IMR-90 (cell line): ENCODE measurements at regions not wholly inside any gene's neighbourhood (a gene's known extent, or its start where the extent isn't known, plus 50 kb on each side); places are given as distances from the start of the nearest gene placed in this dataset.

Experiments used
- ATAC-seq: fragments of 200-7000 bp; cut with Tn5 transposase; 2 replicates; pipeline ENCODE4 v1.9.1; 2020; ENCODE audit warnings: low read depth, mild to moderate bottlenecking, moderate library complexity
- BruUV-seq: library from RNA; stranded (reverse); fragments of 400-500 nt; replicated peaks from 2 replicates; lab custom pipeline; 2021; lab: Mats Ljungman, UMichigan
- CTCF ChIA-PET: fragments of 300-600 bp; formaldehyde crosslinking; extraction: SDS; loops from one replicate; lab custom pipeline; 2021; ENCODE audit warnings: antibody characterized with exemption; lab: Yijun Ruan, JAX
- POLR2A ChIA-PET: fragments of 300-600 bp; sonication (Branson Sonifier 250); formaldehyde crosslinking; loops from one replicate; lab custom pipeline; 2022; ENCODE audit warnings: antibody characterized with exemption; ENCODE audit not compliant: unreplicated experiment; lab: Charles Lee
- DNase-seq: peaks from one replicate; pipeline ENCODE4 v3.0.0; 2013
- H2AFZ ChIP-seq: replicated peaks from 2 replicates; pipeline ENCODE3; 2013; ENCODE audit warnings: low read length, mild to moderate bottlenecking; ENCODE audit not compliant: poor library complexity
- H2AK5ac ChIP-seq: 2 replicates; pipeline ENCODE4 v1.6.1; 2013; ENCODE audit warnings: low read depth, low read length, inconsistent platforms
- H2AK9ac ChIP-seq: replicated peaks from 2 replicates; pipeline ENCODE3; 2013; ENCODE audit warnings: mild to moderate bottlenecking, low read depth, low read length, moderate library complexity; ENCODE audit not compliant: poor library complexity
- H2BK120ac ChIP-seq: 2 replicates; pipeline ENCODE4 v1.6.1; 2013; ENCODE audit warnings: low read depth, low read length, inconsistent platforms
- H2BK15ac ChIP-seq: 3 replicates; pipeline ENCODE4 v1.6.1; 2013; ENCODE audit warnings: low read depth, low read length, inconsistent platforms
- H2BK20ac ChIP-seq: 2 replicates; pipeline ENCODE4 v1.6.1; 2013; ENCODE audit warnings: low read depth, mild to moderate bottlenecking, inconsistent platforms, low read length, moderate library complexity
- H2BK5ac ChIP-seq: 2 replicates; pipeline ENCODE4 v1.6.1; 2013; ENCODE audit warnings: mild to moderate bottlenecking, low read depth, low read length, inconsistent platforms; ENCODE audit not compliant: poor library complexity, severe bottlenecking
- H3K14ac ChIP-seq: replicated peaks from 2 replicates; pipeline ENCODE4 v1.6.1; 2013; ENCODE audit warnings: low read depth, low read length, inconsistent platforms
- H3K18ac ChIP-seq: 2 replicates; pipeline ENCODE4 v1.6.1; 2013; ENCODE audit warnings: low read depth, low read length, control low read depth
- H3K23ac ChIP-seq: 2 replicates; pipeline ENCODE4 v1.6.1; 2013; ENCODE audit warnings: low read depth, low read length, inconsistent platforms
- H3K27ac ChIP-seq: 2 replicates; pipeline ENCODE4 v1.5.1; 2013; ENCODE audit warnings: mild to moderate bottlenecking, control low read depth, low read length; ENCODE audit not compliant: insufficient read depth
- H3K27me3 ChIP-seq: 2 replicates; pipeline ENCODE4 v1.6.1; 2013; ENCODE audit warnings: low read length; ENCODE audit not compliant: control insufficient read depth, insufficient read depth
- H3K36me3 ChIP-seq: 2 replicates; pipeline ENCODE4 v1.6.1; 2013; ENCODE audit warnings: low read length, mixed read lengths; ENCODE audit not compliant: control insufficient read depth, insufficient read depth
- H3K4ac ChIP-seq: 2 replicates; pipeline ENCODE4 v1.6.1; 2013; ENCODE audit warnings: low read depth, low read length, inconsistent platforms
- H3K4me1 ChIP-seq: 2 replicates; pipeline ENCODE4 v1.6.1; 2013; ENCODE audit warnings: low read length, mixed read lengths; ENCODE audit not compliant: control insufficient read depth, insufficient read depth
- H3K4me2 ChIP-seq: 2 replicates; pipeline ENCODE4 v1.6.1; 2013; ENCODE audit warnings: low read depth, mild to moderate bottlenecking, control low read depth, low read length, moderate library complexity
- H3K4me3 ChIP-seq: 2 replicates; pipeline ENCODE4 v1.5.1; 2013; ENCODE audit warnings: low read depth, mild to moderate bottlenecking, control low read depth, low read length, moderate library complexity; ENCODE audit not compliant: insufficient read depth
- H3K56ac ChIP-seq: 2 replicates; pipeline ENCODE4 v1.6.1; 2013; ENCODE audit warnings: low read length, inconsistent platforms; ENCODE audit not compliant: insufficient read depth; ENCODE audit errors: extremely low read depth
- H3K79me1 ChIP-seq, 2 experiments: 2 replicates each; pipeline ENCODE4 v1.6.1; 2013; ENCODE audit warnings: low read length in 2 of 2, inconsistent platforms in 1 of 2, low read depth in 1 of 2
- H3K9ac ChIP-seq: 2 replicates; pipeline ENCODE4 v1.6.1; 2013; ENCODE audit warnings: low read depth, low read length, control low read depth
- H3K9me1 ChIP-seq: 2 replicates; pipeline ENCODE4 v1.6.1; 2013; ENCODE audit warnings: low read length, inconsistent platforms; ENCODE audit not compliant: insufficient read depth
- H3K9me3 ChIP-seq: 2 replicates; pipeline ENCODE4 v1.6.1; 2013; ENCODE audit warnings: low read length; ENCODE audit not compliant: control insufficient read depth, insufficient read depth
- H4K20me1 ChIP-seq: 2 replicates; pipeline ENCODE4 v1.6.1; 2013; ENCODE audit warnings: low read length, inconsistent platforms; ENCODE audit not compliant: insufficient read depth
- H4K5ac ChIP-seq: 2 replicates; pipeline ENCODE4 v1.6.1; 2013; ENCODE audit warnings: mild to moderate bottlenecking, low read depth, low read length, control low read depth
- H4K8ac ChIP-seq, 2 experiments: 2 replicates each; pipeline ENCODE4 v1.6.1; 2013; ENCODE audit warnings: low read depth in 2 of 2, low read length in 2 of 2, control low read depth in 1 of 2, inconsistent platforms in 1 of 2
- H4K91ac ChIP-seq: 2 replicates; pipeline ENCODE4 v1.6.1; 2013; ENCODE audit warnings: low read depth, low read length, inconsistent platforms; ENCODE audit not compliant: insufficient read depth
- FOS ChIP-seq: fragments of 150-350 bp; IDR thresholded peaks from 2 replicates; pipeline ENCODE4 v1.6.1; 2016; ENCODE audit warnings: low read depth, low read length
- MXI1 ChIP-seq: IDR thresholded peaks from 2 replicates; pipeline ENCODE4 v1.6.1; 2012; ENCODE audit warnings: low read depth, mild to moderate bottlenecking, low read length, moderate library complexity, borderline replicate concordance
- RCOR1 ChIP-seq: IDR thresholded peaks from 2 replicates; pipeline ENCODE4 v1.6.1; 2012; ENCODE audit warnings: mild to moderate bottlenecking, low read length, improper control_type of control experiment; ENCODE audit not compliant: insufficient replicate concordance
- RFX5 ChIP-seq: IDR thresholded peaks from 2 replicates; pipeline ENCODE4 v1.8.0; 2012; ENCODE audit warnings: low read depth, mild to moderate bottlenecking, low read length, moderate library complexity
- WGBS, 2 experiments: methylation state at CpG; one replicate each; pipeline versions ENCODE4 v1.1.5 to v1.1.7; 2013; ENCODE audit warnings: missing lambda C conversion rate in 2 of 2; ENCODE audit not compliant: insufficient read length in 1 of 2; ENCODE audit errors: extremely low coverage in 2 of 2; 5-methylcytosine and 5-hydroxymethylcytosine counted together
- dilution Hi-C: fragments of 300-500 bp; cut with HindIII; formaldehyde crosslinking; loops from one replicate; pipeline ENCODE4 v1.14.3; 2018; ENCODE audit warnings: low sequenced_read_pairs; ENCODE audit not compliant: unreplicated experiment
- in situ Hi-C: fragments of 300-500 bp; cut with MboI; formaldehyde crosslinking; loops from 3 replicates; pipeline ENCODE4 v1.14.3; 2019; ENCODE audit warnings: low sequenced_read_pairs, inconsistent platforms, mixed read lengths
- intact Hi-C: fragments of 100-400 bp; cut with micrococcal nuclease; formaldehyde crosslinking; loops from 2 replicates; pipeline ENCODE4 v1.10.0; 2022
- TF ChIP-seq, protein P1 (sequence below): conservative IDR thresholded peaks from 2 replicates; pipeline ENCODE4 v1.5.1; 2012; ENCODE audit warnings: mild to moderate bottlenecking, low read depth, low read length, improper control_type of control experiment

DNA sequence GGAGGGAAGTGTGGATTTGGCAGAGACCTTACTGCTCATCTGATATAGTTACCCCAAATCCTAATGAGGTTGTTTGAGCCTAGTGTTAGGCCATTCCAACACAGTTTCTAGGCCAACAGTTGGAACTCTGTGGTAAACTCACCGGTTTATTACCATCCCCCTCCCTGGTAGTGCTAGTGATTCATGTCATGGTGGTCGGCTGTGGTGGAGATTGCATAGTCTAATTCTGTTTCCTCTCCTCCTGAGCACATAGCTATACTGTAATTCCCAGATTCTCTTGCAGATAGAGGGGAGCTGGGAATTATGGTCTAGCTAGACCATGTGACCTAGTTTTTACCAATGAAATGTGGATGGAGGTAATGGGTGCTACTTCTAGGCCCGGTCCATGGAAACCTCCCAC lies 123.7 kb upstream of the KIF26B start:
- Histone ChIP-seq H2BK120ac (no peak overlapping the region), H4K5ac (no peak overlapping the region), H3K4me3 (no peak overlapping the region), H3K9ac (no peak overlapping the region), H3K79me1 (no peaks in the 10 kb centered on the region), H4K8ac (no peak overlapping the region), H3K14ac (no peak overlapping the region; the same call in 1 of the 2 replicates), H4K20me1 (no peaks in the 10 kb centered on the region), H3K4me2 (no peak overlapping the region), H3K9me3 (no peaks in the 10 kb centered on the region), H3K27ac (no peak overlapping the region), H3K27me3 (no peaks in the 10 kb centered on the region), H2AFZ (no peak overlapping the region), H3K4ac (no peak overlapping the region), H3K36me3 (no peaks in the 10 kb centered on the region), H3K23ac (no peak overlapping the region), H3K18ac (no peak overlapping the region), H2BK20ac (no peak overlapping the region), H2AK9ac (no peak overlapping the region), H3K4me1 (no peaks in the 10 kb centered on the region), H3K56ac (no peak overlapping the region), H3K9me1 (peaks cover 5% of the 10 kb centered on the region; the same call in 1 of the 2 replicates), H2AK5ac (no peak overlapping the region), H2BK15ac (no peak overlapping the region), H4K91ac (no peak overlapping the region), H2BK5ac (no peak overlapping the region)
- DNase-seq, result no peak
- POLR2A ChIA-PET, result no interaction called here
- TF ChIP-seq FOS (no peak), RFX5 (no peak), RCOR1 (no peak), MXI1 (no peak)
- TF ChIP-seq, protein P1, sequence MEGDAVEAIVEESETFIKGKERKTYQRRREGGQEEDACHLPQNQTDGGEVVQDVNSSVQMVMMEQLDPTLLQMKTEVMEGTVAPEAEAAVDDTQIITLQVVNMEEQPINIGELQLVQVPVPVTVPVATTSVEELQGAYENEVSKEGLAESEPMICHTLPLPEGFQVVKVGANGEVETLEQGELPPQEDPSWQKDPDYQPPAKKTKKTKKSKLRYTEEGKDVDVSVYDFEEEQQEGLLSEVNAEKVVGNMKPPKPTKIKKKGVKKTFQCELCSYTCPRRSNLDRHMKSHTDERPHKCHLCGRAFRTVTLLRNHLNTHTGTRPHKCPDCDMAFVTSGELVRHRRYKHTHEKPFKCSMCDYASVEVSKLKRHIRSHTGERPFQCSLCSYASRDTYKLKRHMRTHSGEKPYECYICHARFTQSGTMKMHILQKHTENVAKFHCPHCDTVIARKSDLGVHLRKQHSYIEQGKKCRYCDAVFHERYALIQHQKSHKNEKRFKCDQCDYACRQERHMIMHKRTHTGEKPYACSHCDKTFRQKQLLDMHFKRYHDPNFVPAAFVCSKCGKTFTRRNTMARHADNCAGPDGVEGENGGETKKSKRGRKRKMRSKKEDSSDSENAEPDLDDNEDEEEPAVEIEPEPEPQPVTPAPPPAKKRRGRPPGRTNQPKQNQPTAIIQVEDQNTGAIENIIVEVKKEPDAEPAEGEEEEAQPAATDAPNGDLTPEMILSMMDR, result no peak
- CTCF ChIA-PET, result interaction anchor here (1.5 kb wide), 1 partner anchor 11 kb away, joined by 8 read pairs; no protein-coding TSS in a partner anchor
- intact Hi-C loops, result no loop called here
- no CpG with 5 or more reads among the region's 3 CpGs for WGBS, 2 experiments
- in situ Hi-C loops, result no loop called here
- dilution Hi-C loops, result no loop called here
- BruUV-seq, result no TSS peak
- ATAC-seq, result no peak
